Activated CD4-positive, alpha-beta T cell treated with anti-CD3 and anti-CD28 coated beads, Interleukin-2, amount 50 U/mL, for 48 hours (primary cell): ENCODE measurements at regions not wholly inside any gene's neighbourhood (a gene's known extent, or its start where the extent isn't known, plus 50 kb on each side); places are given as distances from the start of the nearest gene placed in this dataset.

Experiments
- DNase-seq, 2 experiments: peaks; one replicate each; pipeline ENCODE4 v3.0.0-alpha.2; 2020

- DNase-seq, result no peak
These were observed 109.6 kb upstream of the SLC14A2 start for GRCh38 chr18:45505497-45506206.

GRCh38 chr18:45506951-45507350 is 108.3 kb upstream of the SLC14A2 start:
- no peak for DNase-seq

GRCh38 chr18:45509535-45509934 is 105.7 kb upstream of the SLC14A2 start:
- DNase-seq, result no peak

GRCh38 chr18:45510656-45511055 is 104.6 kb upstream of the SLC14A2 start:
- DNase-seq, result no peak

- no peak for DNase-seq
These were observed 102.8 kb upstream of the SLC14A2 start for GRCh38 chr18:45512363-45512953.

- no peak for DNase-seq
These were observed 98.0 kb upstream of the SLC14A2 start for GRCh38 chr18:45517181-45517741.

- no peak for DNase-seq
These were observed 96.7 kb upstream of the SLC14A2 start for GRCh38 chr18:45518311-45519155.

- DNase-seq, result no peak
These were observed 95.6 kb upstream of the SLC14A2 start for GRCh38 chr18:45519411-45520280.

- DNase-seq, result no peak
These were observed 94.1 kb upstream of the SLC14A2 start for GRCh38 chr18:45521136-45521535.

GRCh38 chr18:45521777-45522176 is 93.5 kb upstream of the SLC14A2 start:
- no peak for DNase-seq

GRCh38 chr18:45522371-45522770 is 92.9 kb upstream of the SLC14A2 start:
- DNase-seq, result no peak

GRCh38 chr18:45525301-45525700 is 90.0 kb upstream of the SLC14A2 start:
- no peak for DNase-seq

- DNase-seq, result no peak
These were observed 89.0 kb upstream of the SLC14A2 start for GRCh38 chr18:45526114-45526841.

- no peak for DNase-seq
These were observed 87.4 kb upstream of the SLC14A2 start for GRCh38 chr18:45527891-45528290.

- no peak for DNase-seq
These were observed 86.5 kb upstream of the SLC14A2 start for GRCh38 chr18:45528712-45529336.

- no peak for DNase-seq
These were observed 76.8 kb upstream of the SLC14A2 start for GRCh38 chr18:45538444-45538843.

GRCh38 chr18:45539491-45539891 is 75.8 kb upstream of the SLC14A2 start:
- DNase-seq, result no peak

- DNase-seq, result no peak
These were observed 75.2 kb upstream of the SLC14A2 start for GRCh38 chr18:45540125-45540524.

GRCh38 chr18:45541421-45541820 is 73.9 kb upstream of the SLC14A2 start:
- no peak for DNase-seq

- DNase-seq, result no peak
These were observed 73.2 kb upstream of the SLC14A2 start for GRCh38 chr18:45542043-45542442.

- DNase-seq, result no peak
These were observed 67.4 kb upstream of the SLC14A2 start for GRCh38 chr18:45547910-45548309.
